Fibroblast of gingiva (primary cell): ENCODE measurements at regions not wholly inside any gene's neighbourhood (a gene's known extent, or its start where the extent isn't known, plus 50 kb on each side); places are given as distances from the start of the nearest gene placed in this dataset.
"Not testable (repeated sequence)": the region's sequence is repeated elsewhere in the genome, so short reads cannot be mapped to it uniquely, and the experiment has no call there.

Source experiments
- DNase-seq: peaks from one replicate; pipeline ENCODE4 v3.0.0-alpha.2; 2011; ENCODE audit warnings: low read depth

GRCh38 chr9:29609282-29609681, 2036.0 kb upstream of the C9orf72 start:
- DNase-seq, result no peak

DNA sequence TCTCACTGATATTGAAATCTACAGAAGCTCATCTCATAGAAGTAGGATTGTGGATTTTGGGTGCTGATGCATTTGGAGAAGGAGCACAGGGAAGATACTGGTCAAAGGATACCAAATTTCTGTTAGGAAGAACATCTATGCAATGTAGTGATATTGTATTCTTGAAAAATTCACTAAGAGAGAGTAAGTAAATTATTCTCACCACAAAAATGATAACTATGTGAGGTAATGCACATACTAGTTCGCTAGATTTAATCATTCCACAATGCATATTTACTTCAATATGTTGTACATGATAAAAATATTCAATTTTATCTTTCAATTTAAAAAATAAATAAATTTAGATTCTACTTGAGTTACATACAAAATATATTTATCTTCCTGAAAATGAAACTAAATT, 2040.5 kb upstream of the C9orf72 start:
- DNase-seq, result no peak

- no peak for DNase-seq
These were observed 2043.6 kb upstream of the C9orf72 start for GRCh38 chr9:29616844-29617243.

DNA sequence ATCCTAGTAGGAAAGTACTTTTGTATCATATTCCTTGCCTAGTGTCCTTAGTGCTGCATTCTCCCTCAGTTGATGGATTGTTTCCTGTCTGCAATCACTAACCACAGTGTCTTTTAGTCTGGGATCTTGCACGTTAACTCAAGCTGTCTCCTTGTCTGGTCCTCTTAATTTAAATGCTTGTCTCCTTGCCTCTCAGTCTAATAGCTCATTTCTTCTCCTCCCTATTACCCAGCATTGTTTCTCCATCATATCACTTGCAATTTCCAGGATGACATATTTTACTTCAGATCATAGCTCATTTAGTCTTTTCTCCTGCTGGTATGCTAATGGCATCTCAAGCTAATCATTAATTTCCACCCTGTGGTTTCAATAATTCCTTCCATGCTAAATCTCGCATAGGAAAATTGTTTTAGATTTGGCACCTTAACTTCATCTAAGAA, 2052.0 kb upstream of the C9orf72 start:
- no peak for DNase-seq

GRCh38 chr9:29625931-29626330, 2052.7 kb upstream of the C9orf72 start:
- no peak for DNase-seq

DNA sequence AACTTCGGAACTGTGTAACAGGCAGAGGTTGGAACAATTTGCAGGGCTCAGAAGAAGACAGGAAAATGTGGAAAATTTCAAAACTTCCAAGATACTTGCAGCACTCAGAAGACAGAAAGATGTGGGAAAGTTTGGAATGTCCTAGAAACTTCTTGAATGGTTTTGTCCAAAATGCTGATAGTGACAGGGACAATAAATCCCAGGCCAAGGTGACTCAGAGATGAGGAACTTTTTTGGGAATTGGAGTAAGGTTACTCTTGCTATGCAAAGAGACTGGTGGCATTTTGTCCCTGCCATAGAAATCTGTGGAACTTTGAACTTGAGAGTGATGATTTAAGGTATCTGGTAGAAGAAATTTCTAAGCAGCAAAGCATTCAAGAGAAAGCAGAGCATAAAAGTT, 2055.6 kb upstream of the C9orf72 start:
- not testable (repeated sequence) for DNase-seq

GRCh38 chr9:29637471-29638237, 2064.4 kb upstream of the C9orf72 start:
- DNase-seq, result no peak

GRCh38 chr9:29640507-29640906, 2067.2 kb upstream of the C9orf72 start:
- DNase-seq, result no peak

DNA sequence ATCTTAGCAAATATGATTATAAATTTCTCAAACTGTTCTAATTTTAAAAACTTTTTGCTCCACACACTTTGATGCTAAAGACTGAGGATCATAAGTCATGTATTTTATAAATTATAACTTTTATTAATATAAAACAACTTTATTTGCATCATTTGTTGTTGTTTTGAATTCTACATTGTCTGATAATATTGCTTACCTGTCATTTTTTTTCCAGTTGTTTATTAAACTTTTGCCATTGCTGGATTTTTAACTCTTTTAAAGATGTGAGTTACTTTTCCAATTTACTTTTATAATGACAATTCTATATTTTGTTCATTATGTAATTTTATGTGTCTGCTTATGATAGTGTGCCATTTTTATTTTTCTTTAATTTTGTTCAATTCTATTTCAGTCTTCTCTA, 2071.2 kb upstream of the C9orf72 start:
- DNase-seq, result no peak

- no peak for DNase-seq
These were observed 2074.2 kb upstream of the C9orf72 start for GRCh38 chr9:29647451-29647850.

GRCh38 chr9:29648132-29648531, 2074.9 kb upstream of the C9orf72 start:
- no peak for DNase-seq

DNA sequence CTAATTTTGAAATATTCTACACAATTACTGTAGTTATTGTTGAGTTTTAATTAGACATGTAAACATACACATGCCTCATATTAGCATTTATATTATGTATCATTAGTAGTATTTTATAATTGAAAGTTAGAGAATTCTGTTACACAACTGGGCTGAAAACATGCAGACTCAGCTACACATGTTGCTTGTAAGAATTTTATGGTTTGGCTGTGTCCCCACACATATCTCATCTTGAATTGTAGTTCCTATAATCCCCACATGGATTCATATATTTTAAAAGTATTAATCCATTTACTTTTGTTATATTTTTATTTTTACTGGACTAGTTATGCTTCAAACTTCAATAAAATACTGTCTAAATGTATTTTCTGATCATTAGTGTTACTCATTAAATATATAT, 2075.3 kb upstream of the C9orf72 start:
- no peak for DNase-seq

GRCh38 chr9:29656641-29657406, 2083.5 kb upstream of the C9orf72 start:
- DNase-seq, result no peak

- no peak for DNase-seq
These were observed 2084.5 kb upstream of the C9orf72 start for GRCh38 chr9:29657821-29658220.

- DNase-seq, result no peak
These were observed 2085.7 kb upstream of the C9orf72 start for GRCh38 chr9:29659014-29659413.

DNA sequence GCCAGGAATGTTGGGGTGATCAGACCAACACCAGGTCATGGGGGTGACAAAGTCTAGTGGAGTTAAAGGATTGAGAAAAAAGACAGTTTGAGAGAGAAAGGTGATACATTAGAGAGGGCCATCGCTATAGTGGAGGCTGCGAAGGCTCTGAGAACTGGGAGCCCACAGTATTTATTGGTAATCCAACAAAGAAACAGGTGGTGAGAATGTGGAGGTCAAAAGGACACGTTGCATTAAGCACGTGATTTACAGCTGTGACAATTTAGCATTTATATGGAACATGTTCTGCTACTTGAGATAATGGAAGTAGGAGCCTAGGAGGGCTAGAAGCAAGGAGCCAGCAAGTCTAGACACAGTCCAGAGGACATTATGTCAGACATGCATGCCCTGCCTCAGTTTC, 2086.5 kb upstream of the C9orf72 start:
- no peak for DNase-seq

DNA sequence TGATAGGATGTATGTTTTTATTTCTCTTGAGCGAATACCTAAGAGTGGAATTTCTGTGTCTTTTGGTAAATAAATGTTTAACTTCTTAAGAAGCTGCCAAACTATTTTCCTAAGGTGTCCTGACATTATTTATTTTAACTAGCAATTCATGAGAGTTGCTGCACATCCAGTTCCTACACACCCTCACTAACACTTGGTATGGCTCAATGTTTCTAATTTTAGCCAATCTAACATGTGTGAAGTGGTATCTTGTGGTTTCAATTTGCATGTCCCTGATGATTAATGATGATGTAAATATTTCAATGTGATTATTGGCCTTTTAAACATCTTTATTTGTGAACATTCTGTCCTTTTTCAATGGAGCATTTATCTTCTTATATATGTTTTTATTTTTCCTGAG, 2095.5 kb upstream of the C9orf72 start:
- no peak for DNase-seq

GRCh38 chr9:29669613-29670012, 2096.3 kb upstream of the C9orf72 start:
- no peak for DNase-seq

DNA sequence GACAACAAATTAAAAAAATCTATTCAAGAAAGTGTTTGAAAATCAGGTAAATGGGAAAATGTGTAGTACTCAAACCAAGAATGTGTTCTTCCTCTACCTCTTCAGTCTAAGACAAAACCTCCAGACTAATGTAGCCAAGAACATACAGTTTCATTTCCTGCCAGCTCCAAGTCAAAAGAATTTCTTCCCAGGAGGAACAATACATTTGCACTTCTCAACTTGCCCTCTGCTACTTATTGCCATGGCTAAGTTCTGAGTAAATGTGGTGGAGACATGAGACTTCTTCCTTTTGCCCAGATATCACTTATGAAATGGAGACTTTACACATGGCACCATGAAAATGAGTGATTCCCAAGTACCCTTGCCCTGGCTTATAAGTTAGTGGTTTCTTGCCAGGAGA, 2112.2 kb upstream of the C9orf72 start:
- DNase-seq, result no peak

- no peak for DNase-seq
These were observed 2117.9 kb upstream of the C9orf72 start for GRCh38 chr9:29691145-29691544.

DNA sequence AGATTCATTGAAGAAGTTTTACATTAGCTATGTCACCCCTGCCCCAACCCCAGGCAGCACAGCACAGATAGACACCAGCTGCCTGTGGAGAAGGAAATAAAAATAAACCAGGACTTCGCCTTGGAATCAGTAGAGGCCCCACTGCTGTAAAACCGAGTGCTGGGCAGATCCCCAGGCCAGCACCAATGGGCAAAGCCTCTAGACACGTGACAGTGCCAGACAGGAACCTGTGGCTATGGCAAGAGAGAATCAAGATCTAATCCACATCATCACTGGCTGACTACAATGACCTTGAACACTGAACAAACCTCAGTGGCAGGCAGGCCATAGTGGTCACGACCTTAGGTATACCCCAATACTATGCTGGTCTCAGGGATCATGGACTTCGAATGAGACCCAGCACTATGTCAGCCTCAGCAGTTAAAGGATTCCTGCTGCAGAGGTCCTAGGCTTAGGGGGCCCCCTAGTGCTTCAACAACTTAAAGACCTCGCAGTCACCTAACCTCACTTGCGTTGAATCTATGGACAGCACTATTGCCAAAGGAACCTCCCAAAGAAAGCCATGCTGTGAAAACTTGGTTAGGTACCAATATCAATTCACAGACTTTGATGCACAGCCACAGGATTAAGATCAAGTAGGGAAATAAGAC, 2118.6 kb upstream of the C9orf72 start:
- no peak for DNase-seq

- no peak for DNase-seq
These were observed 2123.7 kb upstream of the C9orf72 start for GRCh38 chr9:29697011-29697410.

- no peak for DNase-seq
These were observed 2128.3 kb upstream of the C9orf72 start for GRCh38 chr9:29701559-29701958.
